Activated effector memory CD4-positive, alpha-beta T cell treated with anti-CD3 and anti-CD28 coated beads, Interleukin-2, amount 50 U/mL, for 16 hours (primary cell): ENCODE measurements at regions not wholly inside any gene's neighbourhood (a gene's known extent, or its start where the extent isn't known, plus 50 kb on each side); places are given as distances from the start of the nearest gene placed in this dataset.
"Not testable (repeated sequence)": the region's sequence is repeated elsewhere in the genome, so short reads cannot be mapped to it uniquely, and the experiment has no call there.

Experiments used
- DNase-seq: peaks from one replicate; pipeline ENCODE4 v3.0.0-alpha.2; 2020

- DNase-seq: no peak
Measured at GRCh38 chr5:3481175-3481574, 114.5 kb upstream of the IRX1 start.

- DNase-seq: no peak
Measured at GRCh38 chr5:3475674-3476073, 120.0 kb upstream of the IRX1 start.

GRCh38 chr5:3466392-3466791, 129.2 kb upstream of the IRX1 start:
- no peak for DNase-seq

GRCh38 chr5:3460416-3460815, 135.2 kb upstream of the IRX1 start:
- no peak for DNase-seq

- DNase-seq: no peak
Measured at GRCh38 chr5:3456121-3456681, 139.4 kb upstream of the IRX1 start.

GRCh38 chr5:3454028-3454427, 141.6 kb upstream of the IRX1 start:
- not testable (repeated sequence) for DNase-seq

GRCh38 chr5:3452622-3453021, 143.0 kb upstream of the IRX1 start:
- no peak for DNase-seq

GRCh38 chr5:3451961-3452360, 143.7 kb upstream of the IRX1 start:
- DNase-seq: no peak

GRCh38 chr5:3449481-3449880, 146.2 kb upstream of the IRX1 start:
- DNase-seq: no peak

- DNase-seq: no peak
Measured at GRCh38 chr5:3446410-3446809, 149.2 kb upstream of the IRX1 start.

GRCh38 chr5:3445517-3445916, 150.1 kb upstream of the IRX1 start:
- not testable (repeated sequence) for DNase-seq

- DNase-seq: no peak
Measured at GRCh38 chr5:3432135-3432534, 163.5 kb upstream of the IRX1 start.

- DNase-seq: no peak
Measured at GRCh38 chr5:3430691-3431090, 164.9 kb upstream of the IRX1 start.

GRCh38 chr5:3429962-3430361, 165.7 kb upstream of the IRX1 start:
- DNase-seq: no peak

GRCh38 chr5:3428334-3428733, 167.3 kb upstream of the IRX1 start:
- DNase-seq: no peak

- DNase-seq: no peak
Measured at GRCh38 chr5:3424946-3425345, 170.7 kb upstream of the IRX1 start.

- no peak for DNase-seq
Measured at GRCh38 chr5:3417376-3417943, 178.2 kb upstream of the IRX1 start.

- DNase-seq: no peak
Measured at GRCh38 chr5:3414371-3414770, 181.3 kb upstream of the IRX1 start.

GRCh38 chr5:3412146-3412545, 183.5 kb upstream of the IRX1 start:
- DNase-seq: no peak

- DNase-seq: no peak
Measured at GRCh38 chr5:3411363-3411762, 184.3 kb upstream of the IRX1 start.

GRCh38 chr5:3401635-3402034, 194.0 kb upstream of the IRX1 start:
- no peak for DNase-seq

GRCh38 chr5:3400659-3401058, 195.0 kb upstream of the IRX1 start:
- DNase-seq: no peak

- DNase-seq: no peak
Measured at GRCh38 chr5:3394891-3395599, 200.6 kb upstream of the IRX1 start.

- DNase-seq: no peak
Measured at GRCh38 chr5:3393920-3394597, 201.6 kb upstream of the IRX1 start.
